Head of caudate nucleus (tissue), 42 donors: ENCODE measurements at regions not wholly inside any gene's neighbourhood (a gene's known extent, or its start where the extent isn't known, plus 50 kb on each side); places are given as distances from the start of the nearest gene placed in this dataset.
"Not testable (repeated sequence)": the region's sequence is repeated elsewhere in the genome, so short reads cannot be mapped to it uniquely, and the experiment has no call there.

Experiments used
- DNase-seq, 42 donors: peaks; one replicate each; pipeline versions ENCODE4 v3.0.0 to v3.0.0-alpha.2; 2020 to 2021; ENCODE audit warnings: mixed read lengths in 7 of 42
- intact Hi-C: fragments of 100-400 bp; cut with DNase I; formaldehyde crosslinking; loops from one replicate; pipeline ENCODE4 v1.15.0; 2022

GRCh38 chr15:81752974-81753373 is 292.8 kb downstream of the MEX3B start:
- no peak for DNase-seq
- intact Hi-C loops: no loop called here

GRCh38 chr15:81752546-81752942 is 293.3 kb downstream of the MEX3B start:
- DNase-seq: peak; percentile 19 to 79 (median 59)

GRCh38 chr15:81751816-81752545 is 293.8 kb downstream of the MEX3B start:
- intact Hi-C loops: no loop called here
- no peak for DNase-seq

More at GRCh38 chr15:81752546-81752942, 293.3 kb downstream of the MEX3B start:
- intact Hi-C loops: no loop called here

GRCh38 chr15:81751256-81751655 is 294.6 kb downstream of the MEX3B start:
- intact Hi-C loops: no loop called here
- DNase-seq: no peak

GRCh38 chr15:81749716-81750375 is 296.0 kb downstream of the MEX3B start:
- intact Hi-C loops: no loop called here
- DNase-seq: peak in 4 of 42 donors; percentile 0 to 33 (median 10)

GRCh38 chr15:81747482-81747881 is 298.3 kb downstream of the MEX3B start:
- intact Hi-C loops: no loop called here
- DNase-seq: no peak

- intact Hi-C loops: no loop called here
- DNase-seq: no peak
These were observed 298.8 kb downstream of the MEX3B start for GRCh38 chr15:81747026-81747425.

- intact Hi-C loops: no loop called here
- DNase-seq: no peak
These were observed 301.5 kb downstream of the MEX3B start for GRCh38 chr15:81744364-81744763.

- intact Hi-C loops: no loop called here
- no peak for DNase-seq
These were observed 305.4 kb downstream of the MEX3B start for GRCh38 chr15:81740416-81740815.

- intact Hi-C loops: no loop called here
These were observed 316.5 kb downstream of the MEX3B start for GRCh38 chr15:81729340-81729739.

GRCh38 chr15:81728726-81729125 is 317.1 kb downstream of the MEX3B start:
- no peak for DNase-seq
- intact Hi-C loops: no loop called here

More at GRCh38 chr15:81729340-81729739, 316.5 kb downstream of the MEX3B start:
- no peak for DNase-seq

- intact Hi-C loops: no loop called here
- no peak for DNase-seq
These were observed 320.2 kb downstream of the MEX3B start for GRCh38 chr15:81725590-81725989.

- intact Hi-C loops: no loop called here
- no peak for DNase-seq
These were observed 321.3 kb downstream of the MEX3B start for GRCh38 chr15:81724536-81724935.

GRCh38 chr15:81723701-81724100 is 322.1 kb downstream of the MEX3B start:
- DNase-seq: no peak

GRCh38 chr15:81723113-81723651 is 322.6 kb downstream of the MEX3B start:
- intact Hi-C loops: no loop called here
- DNase-seq: no peak

More at GRCh38 chr15:81723701-81724100, 322.1 kb downstream of the MEX3B start:
- intact Hi-C loops: no loop called here

GRCh38 chr15:81716468-81716867 is 329.4 kb downstream of the MEX3B start:
- DNase-seq, intact Hi-C loops: not testable (repeated sequence)

- no peak for DNase-seq
- intact Hi-C loops: no loop called here
These were observed 335.5 kb downstream of the MEX3B start for GRCh38 chr15:81710328-81710727.

- DNase-seq, intact Hi-C loops: not testable (repeated sequence)
These were observed 332.9 kb upstream of the TMC3 start for GRCh38 chr15:81706816-81707346.

- intact Hi-C loops, DNase-seq: not testable (repeated sequence)
These were observed 331.7 kb upstream of the TMC3 start for GRCh38 chr15:81705727-81706126.

GRCh38 chr15:81686021-81686420 is 312.0 kb upstream of the TMC3 start:
- DNase-seq: no peak
- intact Hi-C loops: no loop called here
